ENCODE measurements at regions not wholly inside any gene's neighbourhood (a gene's known extent, or its start where the extent isn't known, plus 50 kb on each side); places are given as distances from the start of the nearest gene placed in this dataset.

- H3K79me1 ChIP-seq (ENCODE audit: low read depth, low read length): no peaks in the 10 kb centered on the region
- ChIA-PET POLR2A (ENCODE audit: partially characterized antibody) (no interaction called here), CTCF (ENCODE audit: partially characterized antibody) (interaction anchor here (1.8 kb wide), 1 partner anchor 15 kb away, joined by 6 read pairs; no protein-coding TSS in a partner anchor)
- no peak overlapping the region for H2BK15ac ChIP-seq (ENCODE audit: low read length)
- no peak overlapping the region for H2BK5ac ChIP-seq (ENCODE audit: low read depth, low read length)
- no peaks in the 10 kb centered on the region for H3K79me2 ChIP-seq (ENCODE audit: control insufficient read depth in 1 of 2, insufficient read depth in 2 of 2, low read length in 2 of 2)
- no peak overlapping the region for H3K4me2 ChIP-seq (ENCODE audit: insufficient read depth in 1 of 2, low read depth in 2 of 2, low read length in 2 of 2)
- H3K4me1 ChIP-seq (replicated peaks in 1 of 4; ENCODE audit: control insufficient read depth in 3 of 4, insufficient read depth in 4 of 4, low read length in 3 of 4): no peaks in the 10 kb centered on the region
- no peak overlapping the region for H2AK5ac ChIP-seq (ENCODE audit: low read depth, low read length)
- H2BK120ac ChIP-seq (replicated peaks; ENCODE audit: low read depth, low read length): no peak overlapping the region
- FAIRE-seq (no peak), DNase-seq (ENCODE audit: low read depth in 1 of 2, low spot score in 2 of 2) (no peak)
- no peak overlapping the region for H3K23ac ChIP-seq (ENCODE audit: insufficient read length)
- H2BK12ac ChIP-seq (ENCODE audit: low read depth, low read length): no peak overlapping the region
- no peak overlapping the region for H3K9ac ChIP-seq (replicated peaks in 1 of 4; ENCODE audit: extremely low read depth in 1 of 4, low read depth in 3 of 4, low read length in 3 of 4)
- no peaks in the 10 kb centered on the region for H3K27me3 ChIP-seq (replicated peaks in 1 of 4; ENCODE audit: control insufficient read depth in 3 of 4, extremely low read depth in 1 of 4, insufficient read depth in 3 of 4, low read length in 3 of 4)
- 92% methylated on average over 1 of the region's 1 CpG; no CpG with 5 or more reads in 1 of the 2 experiments for WGBS, 2 experiments (ENCODE audit: extremely low coverage in 1 of 2, insufficient coverage in 1 of 2, insufficient read length in 1 of 2, insufficient replicate concordance in 2 of 2, low coverage in 1 of 2, low lambda C conversion rate in 2 of 2, missing lambda C conversion rate in 1 of 2)
- no peak overlapping the region for H3K4me3 ChIP-seq (ENCODE audit: extremely low read depth in 1 of 4, insufficient read depth in 2 of 4, low read depth in 3 of 4, low read length in 4 of 4)
- H3K27ac ChIP-seq (ENCODE audit: low read depth, low read length): no peak overlapping the region
- H3K4ac ChIP-seq (replicated peaks; ENCODE audit: insufficient read length, low read depth, low read length): no peak overlapping the region
- H4K91ac ChIP-seq (replicated peaks; ENCODE audit: insufficient read length, low read length): no peak overlapping the region
- no peak overlapping the region for H3K56ac ChIP-seq (replicated peaks; ENCODE audit: insufficient read length, low read depth, low read length)
- H4K8ac ChIP-seq (ENCODE audit: extremely low read depth, insufficient read depth, low read length): no peak overlapping the region
- no peak overlapping the region for H3K14ac ChIP-seq (ENCODE audit: insufficient read length)
- H3K9me3 ChIP-seq (ENCODE audit: insufficient read depth in 2 of 2, low read depth in 1 of 2, low read length in 1 of 2): no peaks in the 10 kb centered on the region
- no peak overlapping the region for H3K18ac ChIP-seq (ENCODE audit: extremely low read depth, low read length)
- H3K36me3 ChIP-seq (ENCODE audit: control insufficient read depth in 2 of 4, insufficient read depth in 4 of 4, low read length in 3 of 4): no peaks in the 10 kb centered on the region
- H2AFZ ChIP-seq (ENCODE audit: low read length): no peak overlapping the region
- H4K5ac ChIP-seq (ENCODE audit: insufficient read length, low read depth, low read length): no peak overlapping the region
- no peaks in the 10 kb centered on the region for H3K23me2 ChIP-seq (ENCODE audit: low read depth, low read length)
- no peak overlapping the region for H2BK20ac ChIP-seq (ENCODE audit: low read length)
- no peaks in the 10 kb centered on the region for H4K20me1 ChIP-seq (replicated peaks in 1 of 2; ENCODE audit: control insufficient read depth in 1 of 2, insufficient read depth in 2 of 2, low read length in 2 of 2)
- TF ChIP-seq YY1 (IDR thresholded peaks at IDR 0.05; ENCODE audit: low read depth, low read length) (no peak), EGR1 (IDR thresholded peaks at IDR 0.05; ENCODE audit: borderline replicate concordance, low read depth, low read length) (no peak)
Measured at GRCh38 chr4:114368751-114369150, 229.9 kb upstream of the UGT8 start.

Measured in H1 (cell line).